Smooth muscle cell (in vitro differentiated cells): ENCODE measurements at regions not wholly inside any gene's neighbourhood (a gene's known extent, or its start where the extent isn't known, plus 50 kb on each side); places are given as distances from the start of the nearest gene placed in this dataset.

ENCODE experiments used
- DNase-seq: peaks from one replicate; lab custom pipeline; 2025; ENCODE audit not compliant: unreplicated experiment; lab: John Stamatoyannopoulos, UW
- H2AFZ ChIP-seq: fragments of 200-600 bp; sonication (generic); 2 replicates; pipeline ENCODE4 v1.6.0; 2016; ENCODE audit warnings: antibody characterized with exemption, low read depth, mild to moderate bottlenecking
- H3F3A ChIP-seq: fragments of 200-600 bp; sonication (generic); 2 replicates; pipeline ENCODE4 v1.6.0; 2017; ENCODE audit warnings: antibody characterized with exemption, low read depth
- H3K27ac ChIP-seq: fragments of 200-600 bp; sonication (generic); 2 replicates; pipeline ENCODE4 v1.5.1; 2016; ENCODE audit warnings: low read depth, mild to moderate bottlenecking
- H3K27me3 ChIP-seq: fragments of 200-600 bp; sonication (generic); 2 replicates; pipeline ENCODE4 v1.6.1; 2016; ENCODE audit warnings: low read depth, mild to moderate bottlenecking
- H3K36me3 ChIP-seq: fragments of 200-600 bp; sonication (generic); 2 replicates; pipeline ENCODE4 v1.5.1; 2016; ENCODE audit warnings: low read depth
- H3K4me1 ChIP-seq: fragments of 200-600 bp; sonication (generic); 2 replicates; pipeline ENCODE4 v1.5.1; 2016; ENCODE audit warnings: low read depth
- H3K4me2 ChIP-seq: fragments of 200-600 bp; sonication (generic); 2 replicates; pipeline ENCODE4 v1.6.0; 2016; ENCODE audit warnings: mild to moderate bottlenecking
- H3K4me3 ChIP-seq: fragments of 200-600 bp; sonication (generic); 2 replicates; pipeline ENCODE4 v1.5.1; 2016; ENCODE audit warnings: mild to moderate bottlenecking
- H3K79me2 ChIP-seq: fragments of 200-600 bp; sonication (generic); 2 replicates; pipeline ENCODE4 v1.6.0; 2016; ENCODE audit warnings: low read depth, mild to moderate bottlenecking
- H3K9ac ChIP-seq: fragments of 200-600 bp; sonication (generic); 2 replicates; pipeline ENCODE4 v1.6.0; 2016; ENCODE audit warnings: low read depth
- H3K9me3 ChIP-seq: fragments of 200-600 bp; sonication (generic); replicated peaks from 2 replicates; pipeline ENCODE4 v1.5.1; 2016; ENCODE audit warnings: low read depth
- H4K20me1 ChIP-seq: fragments of 200-600 bp; sonication (generic); 2 replicates; pipeline ENCODE4 v1.6.0; 2016; ENCODE audit warnings: low read depth
- CTCF ChIP-seq: fragments of 200-600 bp; sonication (generic); IDR thresholded peaks from 2 replicates; pipeline ENCODE4 v1.5.1; 2017; ENCODE audit warnings: borderline replicate concordance, mild to moderate bottlenecking, antibody characterized with exemption; ENCODE audit not compliant: insufficient read depth, poor library complexity, severe bottlenecking
- WGBS: methylation state at CpG from one replicate; pipeline ENCODE4 v1.1.7; 2016; ENCODE audit warnings: low lambda C conversion rate; 5-methylcytosine and 5-hydroxymethylcytosine counted together

- Histone ChIP-seq H3K4me3 (no peak overlapping the region), H3K27me3 (no peaks in the 10 kb centered on the region), H3K9me3 (no peaks in the 10 kb centered on the region), H3K79me2 (no peaks in the 10 kb centered on the region), H3K4me1 (no peaks in the 10 kb centered on the region), H3F3A (no peaks in the 10 kb centered on the region), H3K27ac (no peak overlapping the region), H3K36me3 (no peaks in the 10 kb centered on the region), H3K4me2 (no peak overlapping the region), H2AFZ (no peak overlapping the region), H4K20me1 (no peaks in the 10 kb centered on the region), H3K9ac (no peak overlapping the region)
- TF ChIP-seq CTCF = no peak
- DNase-seq = no peak
- WGBS = 65% methylated on average over 3 of the region's 3 CpGs
These were observed 654.9 kb downstream of the FGF9 start for GRCh38 chr13:22325761-22326160.

- no peak for TF ChIP-seq CTCF
- no peak overlapping the region for H3K4me3 ChIP-seq
- no peaks in the 10 kb centered on the region for H4K20me1 ChIP-seq
- H3K4me1 ChIP-seq = no peaks in the 10 kb centered on the region
- H3K79me2 ChIP-seq = no peaks in the 10 kb centered on the region
- no peak overlapping the region for H3K4me2 ChIP-seq
- no peaks in the 10 kb centered on the region for H3K9me3 ChIP-seq
- no peaks in the 10 kb centered on the region for H3F3A ChIP-seq
- H2AFZ ChIP-seq = no peak overlapping the region
- H3K27me3 ChIP-seq = no peaks in the 10 kb centered on the region
- no peaks in the 10 kb centered on the region for H3K36me3 ChIP-seq
- DNase-seq = no peak
- no peak overlapping the region for H3K27ac ChIP-seq
- 94% methylated on average over 7 of the region's 7 CpGs for WGBS
- H3K9ac ChIP-seq = no peak overlapping the region
These were observed 661.5 kb downstream of the FGF9 start for GRCh38 chr13:22332416-22332815.

GRCh38 chr13:22336460-22336859 is 665.6 kb downstream of the FGF9 start:
- Histone ChIP-seq H3K4me3 (no peak overlapping the region), H4K20me1 (no peaks in the 10 kb centered on the region), H3K27me3 (no peaks in the 10 kb centered on the region), H3K4me2 (no peak overlapping the region), H3K4me1 (no peaks in the 10 kb centered on the region), H3K79me2 (no peaks in the 10 kb centered on the region), H3K27ac (no peak overlapping the region), H3K9ac (no peak overlapping the region), H3K9me3 (no peaks in the 10 kb centered on the region), H2AFZ (no peak overlapping the region), H3K36me3 (no peaks in the 10 kb centered on the region), H3F3A (no peaks in the 10 kb centered on the region)
- TF ChIP-seq CTCF = no peak
- no peak for DNase-seq

GRCh38 chr13:22357132-22357531 is 686.3 kb downstream of the FGF9 start:
- no peak for TF ChIP-seq CTCF
- WGBS = 15% methylated on average over 3 of the region's 3 CpGs
- DNase-seq = no peak

More at GRCh38 chr13:22357132-22357531, 686.3 kb downstream of the FGF9 start:
- Histone ChIP-seq H3K36me3 (no peaks in the 10 kb centered on the region), H3K27me3 (no peaks in the 10 kb centered on the region), H3K9ac (no peak overlapping the region), H3F3A (peaks cover 16% of the 10 kb centered on the region), H3K79me2 (no peaks in the 10 kb centered on the region), H3K27ac (peak overlapping the region; percentile 95), H3K4me2 (peak overlapping the region; percentile 79), H2AFZ (peak overlapping the region; percentile 80), H3K4me3 (no peak overlapping the region), H4K20me1 (no peaks in the 10 kb centered on the region), H3K9me3 (no peaks in the 10 kb centered on the region), H3K4me1 (peaks cover 17% of the 10 kb centered on the region)
